ENCODE measurements at regions not wholly inside any gene's neighbourhood (a gene's known extent, or its start where the extent isn't known, plus 50 kb on each side); places are given as distances from the start of the nearest gene placed in this dataset.

DNA sequence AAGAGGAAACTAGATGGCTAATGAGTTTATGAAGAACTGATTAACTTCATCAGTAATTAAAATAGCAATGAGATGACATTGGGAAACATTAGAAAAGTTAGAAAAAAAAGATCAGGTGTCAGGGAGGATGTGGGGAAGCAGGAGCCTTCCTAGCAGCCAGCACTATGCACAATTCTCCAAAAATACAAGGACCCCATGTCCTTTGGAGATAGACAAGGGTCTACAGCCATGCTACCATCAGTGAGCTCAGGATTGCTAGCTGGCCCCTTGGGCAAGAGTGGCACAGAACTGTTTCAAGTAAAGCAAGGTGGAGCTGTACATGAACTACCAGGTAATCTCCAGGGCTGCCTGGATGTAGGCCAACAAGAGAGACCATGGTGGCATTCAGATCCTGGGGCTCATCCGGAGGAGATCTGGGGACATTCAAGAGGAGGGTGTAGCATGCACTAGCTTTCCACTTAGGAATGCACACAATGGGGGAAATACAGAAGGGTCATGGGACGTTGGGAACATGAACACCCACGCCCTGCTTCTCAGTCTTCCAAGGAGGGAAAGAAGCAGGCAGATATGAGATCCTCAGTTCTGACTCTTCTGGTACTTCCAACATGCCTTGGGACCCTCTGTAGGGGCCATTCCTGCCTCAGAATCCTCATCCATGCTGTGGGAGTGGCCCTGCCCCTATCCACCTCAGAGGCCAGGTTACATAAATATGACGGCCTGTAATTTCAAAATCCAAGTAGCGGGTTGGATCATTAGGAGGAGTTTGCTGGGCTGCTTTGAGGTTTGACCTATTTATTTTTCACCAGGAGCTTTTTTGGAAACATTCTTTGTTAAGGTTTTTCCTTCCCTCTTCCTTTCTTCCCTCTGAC is 82.2 kb upstream of the HABP2 start:
- Histone ChIP-seq H3K27me3 (ENCODE audit: control insufficient read depth, insufficient read depth, low read length) (no peaks in the 10 kb centered on the region), H3K4me3 (replicated peaks in 1 of 4; ENCODE audit: control extremely low read depth in 1 of 4, insufficient read depth in 1 of 4, low read depth in 3 of 4, low read length in 4 of 4) (no peak overlapping the region), H3K4me1 (ENCODE audit: control insufficient read depth, extremely low read depth, insufficient read depth, low read length) (no peaks in the 10 kb centered on the region), H3K9me3 (ENCODE audit: control insufficient read depth, insufficient read depth, low read depth, low read length) (no peaks in the 10 kb centered on the region), H3K36me3 (ENCODE audit: control insufficient read depth, insufficient read depth, low read length) (no peaks in the 10 kb centered on the region), H3K79me2 (ENCODE audit: control insufficient read depth, insufficient read depth, low read length) (no peaks in the 10 kb centered on the region), H4K20me1 (ENCODE audit: control insufficient read depth, extremely low read depth, insufficient read depth, low read length) (no peaks in the 10 kb centered on the region), H3K9ac (ENCODE audit: insufficient read depth, low read length) (no peak overlapping the region), H2AFZ (ENCODE audit: low read length) (no peak overlapping the region), H3K27ac (ENCODE audit: insufficient read depth, low read length) (no peak overlapping the region), H3K4me2 (ENCODE audit: extremely low read depth, insufficient read depth, low read length) (no peak overlapping the region)
- no peak for TF ChIP-seq EZH2 (IDR thresholded peaks at IDR 0.05; ENCODE audit: low read length, missing control alignments)
- TF ChIP-seq, protein P1, sequence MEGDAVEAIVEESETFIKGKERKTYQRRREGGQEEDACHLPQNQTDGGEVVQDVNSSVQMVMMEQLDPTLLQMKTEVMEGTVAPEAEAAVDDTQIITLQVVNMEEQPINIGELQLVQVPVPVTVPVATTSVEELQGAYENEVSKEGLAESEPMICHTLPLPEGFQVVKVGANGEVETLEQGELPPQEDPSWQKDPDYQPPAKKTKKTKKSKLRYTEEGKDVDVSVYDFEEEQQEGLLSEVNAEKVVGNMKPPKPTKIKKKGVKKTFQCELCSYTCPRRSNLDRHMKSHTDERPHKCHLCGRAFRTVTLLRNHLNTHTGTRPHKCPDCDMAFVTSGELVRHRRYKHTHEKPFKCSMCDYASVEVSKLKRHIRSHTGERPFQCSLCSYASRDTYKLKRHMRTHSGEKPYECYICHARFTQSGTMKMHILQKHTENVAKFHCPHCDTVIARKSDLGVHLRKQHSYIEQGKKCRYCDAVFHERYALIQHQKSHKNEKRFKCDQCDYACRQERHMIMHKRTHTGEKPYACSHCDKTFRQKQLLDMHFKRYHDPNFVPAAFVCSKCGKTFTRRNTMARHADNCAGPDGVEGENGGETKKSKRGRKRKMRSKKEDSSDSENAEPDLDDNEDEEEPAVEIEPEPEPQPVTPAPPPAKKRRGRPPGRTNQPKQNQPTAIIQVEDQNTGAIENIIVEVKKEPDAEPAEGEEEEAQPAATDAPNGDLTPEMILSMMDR (conservative IDR thresholded peaks at IDR 0.05 in 1 of 2, IDR thresholded peaks at IDR 0.05 in 1 of 2; ENCODE audit: low read depth in 1 of 2, low read length in 2 of 2): no peak
- DNase-seq (ENCODE audit: low read depth in 2 of 2): no peak

DNA sequence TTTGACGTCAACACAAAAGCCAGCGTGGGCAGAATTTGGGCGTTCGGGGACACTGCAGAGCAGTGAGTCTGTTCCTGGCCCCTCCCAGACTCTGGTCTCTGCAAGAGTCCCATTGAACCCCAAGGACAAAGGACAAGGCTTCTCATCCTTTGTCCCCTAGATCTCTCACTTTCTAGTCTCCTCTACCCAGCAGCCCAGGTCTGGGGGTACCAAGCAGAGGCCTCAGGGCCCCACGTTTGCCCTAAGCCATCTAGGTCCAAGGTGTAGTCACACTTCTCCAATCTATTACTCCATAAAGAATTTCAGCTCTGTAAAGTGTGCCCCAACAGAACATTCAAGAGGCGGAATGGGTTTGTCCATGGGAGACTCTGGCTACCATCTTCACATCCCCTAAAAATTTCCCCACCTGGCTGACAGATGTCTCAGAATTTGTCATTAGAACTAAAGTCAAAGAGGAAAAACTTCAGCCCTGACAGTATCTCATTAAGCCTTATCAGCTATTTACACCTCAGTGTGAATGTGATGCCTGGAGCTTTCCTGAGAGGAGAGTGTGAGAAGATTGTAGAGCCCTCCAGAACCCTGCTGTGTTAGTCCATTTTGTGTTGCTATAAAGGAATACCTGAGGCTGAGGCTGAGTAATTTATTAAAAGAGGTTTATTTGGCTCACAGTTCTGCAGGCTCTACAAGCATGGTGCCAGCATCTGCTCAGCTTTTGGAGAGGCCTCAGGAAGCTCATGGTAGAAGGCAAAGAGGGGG is 81.4 kb upstream of the HABP2 start:
- no peak for DNase-seq (ENCODE audit: low read depth in 2 of 2)
- H3K4me2 ChIP-seq (ENCODE audit: extremely low read depth, insufficient read depth, low read length): no peak overlapping the region
- H2AFZ ChIP-seq (ENCODE audit: low read length): no peak overlapping the region
- TF ChIP-seq, protein P1 (conservative IDR thresholded peaks at IDR 0.05 in 1 of 2, IDR thresholded peaks at IDR 0.05 in 1 of 2; ENCODE audit: low read depth in 1 of 2, low read length in 2 of 2): no peak
- no peak for TF ChIP-seq EZH2 (IDR thresholded peaks at IDR 0.05; ENCODE audit: low read length, missing control alignments)
- no peaks in the 10 kb centered on the region for H3K36me3 ChIP-seq (ENCODE audit: control insufficient read depth, insufficient read depth, low read length)
- H3K4me3 ChIP-seq (replicated peaks in 1 of 4; ENCODE audit: control extremely low read depth in 1 of 4, insufficient read depth in 1 of 4, low read depth in 3 of 4, low read length in 4 of 4): no peak overlapping the region
- no peaks in the 10 kb centered on the region for H3K4me1 ChIP-seq (ENCODE audit: control insufficient read depth, extremely low read depth, insufficient read depth, low read length)
- no peak overlapping the region for H3K9ac ChIP-seq (ENCODE audit: insufficient read depth, low read length)
- H3K79me2 ChIP-seq (ENCODE audit: control insufficient read depth, insufficient read depth, low read length): no peaks in the 10 kb centered on the region
- H3K9me3 ChIP-seq (ENCODE audit: control insufficient read depth, insufficient read depth, low read depth, low read length): no peaks in the 10 kb centered on the region
- no peaks in the 10 kb centered on the region for H4K20me1 ChIP-seq (ENCODE audit: control insufficient read depth, extremely low read depth, insufficient read depth, low read length)
- H3K27ac ChIP-seq (ENCODE audit: insufficient read depth, low read length): no peak overlapping the region
- no peaks in the 10 kb centered on the region for H3K27me3 ChIP-seq (ENCODE audit: control insufficient read depth, insufficient read depth, low read length)

DNA sequence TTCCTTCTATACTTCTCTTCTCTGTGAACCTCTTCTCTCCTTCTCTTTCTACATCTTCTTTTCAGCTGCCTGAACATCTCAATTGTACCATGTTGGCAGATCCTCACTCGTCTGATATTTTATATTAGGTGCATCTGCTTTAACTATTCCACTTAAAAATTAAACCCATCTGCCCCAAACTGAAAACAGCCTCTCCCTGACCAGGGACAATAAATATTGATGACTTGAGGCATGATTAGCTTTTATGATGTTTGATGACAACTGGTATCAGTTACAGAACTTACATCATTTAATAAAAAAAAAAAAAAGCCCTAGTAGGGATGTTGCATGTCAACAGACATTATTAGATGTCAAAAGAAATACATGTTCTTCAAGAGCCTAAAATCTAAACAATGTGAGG is 79.8 kb upstream of the HABP2 start:
- H3K9me3 ChIP-seq (ENCODE audit: control insufficient read depth, insufficient read depth, low read depth, low read length): no peaks in the 10 kb centered on the region
- H3K4me2 ChIP-seq (ENCODE audit: extremely low read depth, insufficient read depth, low read length): no peak overlapping the region
- no peak overlapping the region for H3K9ac ChIP-seq (ENCODE audit: insufficient read depth, low read length)
- H3K4me1 ChIP-seq (ENCODE audit: control insufficient read depth, extremely low read depth, insufficient read depth, low read length): no peaks in the 10 kb centered on the region
- H3K79me2 ChIP-seq (ENCODE audit: control insufficient read depth, insufficient read depth, low read length): no peaks in the 10 kb centered on the region
- no peaks in the 10 kb centered on the region for H3K27me3 ChIP-seq (ENCODE audit: control insufficient read depth, insufficient read depth, low read length)
- no peak overlapping the region for H2AFZ ChIP-seq (ENCODE audit: low read length)
- DNase-seq (ENCODE audit: low read depth in 2 of 2): no peak
- no peak overlapping the region for H3K27ac ChIP-seq (ENCODE audit: insufficient read depth, low read length)
- no peak overlapping the region for H3K4me3 ChIP-seq (replicated peaks in 1 of 4; ENCODE audit: control extremely low read depth in 1 of 4, insufficient read depth in 1 of 4, low read depth in 3 of 4, low read length in 4 of 4)
- no peaks in the 10 kb centered on the region for H4K20me1 ChIP-seq (ENCODE audit: control insufficient read depth, extremely low read depth, insufficient read depth, low read length)
- TF ChIP-seq EZH2 (IDR thresholded peaks at IDR 0.05; ENCODE audit: low read length, missing control alignments): no peak
- TF ChIP-seq, protein P1 (conservative IDR thresholded peaks at IDR 0.05 in 1 of 2, IDR thresholded peaks at IDR 0.05 in 1 of 2; ENCODE audit: low read depth in 1 of 2, low read length in 2 of 2): no peak
- no peaks in the 10 kb centered on the region for H3K36me3 ChIP-seq (ENCODE audit: control insufficient read depth, insufficient read depth, low read length)

Data from fibroblast of lung (primary cell).